ENCODE measurements at regions not wholly inside any gene's neighbourhood (a gene's known extent, or its start where the extent isn't known, plus 50 kb on each side); places are given as distances from the start of the nearest gene placed in this dataset.

DNA sequence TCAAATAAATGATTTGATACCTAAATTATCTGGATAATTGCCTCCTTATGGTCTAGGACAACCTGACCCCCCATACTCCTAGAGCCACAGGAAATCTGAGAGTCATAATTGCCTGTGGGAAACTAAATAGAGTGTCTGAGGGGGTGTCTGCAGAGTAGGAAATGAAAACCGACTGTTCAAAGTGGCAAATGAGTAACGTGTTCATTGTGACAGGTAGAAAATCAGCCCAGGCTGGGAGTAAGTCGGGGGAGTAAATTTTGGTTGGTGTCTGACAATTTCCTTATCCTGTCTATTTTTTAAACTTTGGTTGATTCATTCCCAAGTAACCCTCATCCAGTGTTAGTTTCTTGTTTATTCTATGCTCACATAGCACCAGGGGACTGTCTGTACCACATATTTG is 51.6 kb upstream of the HOXC13 start:
- TF ChIP-seq, protein P1, sequence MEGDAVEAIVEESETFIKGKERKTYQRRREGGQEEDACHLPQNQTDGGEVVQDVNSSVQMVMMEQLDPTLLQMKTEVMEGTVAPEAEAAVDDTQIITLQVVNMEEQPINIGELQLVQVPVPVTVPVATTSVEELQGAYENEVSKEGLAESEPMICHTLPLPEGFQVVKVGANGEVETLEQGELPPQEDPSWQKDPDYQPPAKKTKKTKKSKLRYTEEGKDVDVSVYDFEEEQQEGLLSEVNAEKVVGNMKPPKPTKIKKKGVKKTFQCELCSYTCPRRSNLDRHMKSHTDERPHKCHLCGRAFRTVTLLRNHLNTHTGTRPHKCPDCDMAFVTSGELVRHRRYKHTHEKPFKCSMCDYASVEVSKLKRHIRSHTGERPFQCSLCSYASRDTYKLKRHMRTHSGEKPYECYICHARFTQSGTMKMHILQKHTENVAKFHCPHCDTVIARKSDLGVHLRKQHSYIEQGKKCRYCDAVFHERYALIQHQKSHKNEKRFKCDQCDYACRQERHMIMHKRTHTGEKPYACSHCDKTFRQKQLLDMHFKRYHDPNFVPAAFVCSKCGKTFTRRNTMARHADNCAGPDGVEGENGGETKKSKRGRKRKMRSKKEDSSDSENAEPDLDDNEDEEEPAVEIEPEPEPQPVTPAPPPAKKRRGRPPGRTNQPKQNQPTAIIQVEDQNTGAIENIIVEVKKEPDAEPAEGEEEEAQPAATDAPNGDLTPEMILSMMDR (IDR thresholded peaks at IDR 0.05): no peak
- TF ChIP-seq EZH2 (IDR thresholded peaks at IDR 0.05; ENCODE audit: borderline replicate concordance, insufficient read depth, low read depth, low read length, poor library complexity, severe bottlenecking): no peak
